H9 (cell line): ENCODE measurements at regions not wholly inside any gene's neighbourhood (a gene's known extent, or its start where the extent isn't known, plus 50 kb on each side); places are given as distances from the start of the nearest gene placed in this dataset.
"Not testable (repeated sequence)": the region's sequence is repeated elsewhere in the genome, so short reads cannot be mapped to it uniquely, and the experiment has no call there.

Source experiments
- DNase-seq: peaks from one replicate; pipeline ENCODE4 v3.0.0-alpha.2; 2017
- H2AFZ ChIP-seq: one replicate; pipeline ENCODE4 v1.6.1; 2013; ENCODE audit warnings: mild to moderate bottlenecking, low read length, control low read depth, moderate library complexity
- H2AK5ac ChIP-seq: 2 replicates; pipeline ENCODE4 v1.6.1; 2013; ENCODE audit warnings: low read length, control low read depth, mixed read lengths; ENCODE audit not compliant: insufficient read length
- H2BK120ac ChIP-seq: one replicate; pipeline ENCODE4 v1.6.1; 2013; ENCODE audit warnings: low read depth, mild to moderate bottlenecking, low read length, control low read depth, inconsistent platforms; ENCODE audit not compliant: poor library complexity, severe bottlenecking
- H2BK12ac ChIP-seq: 2 replicates; pipeline ENCODE4 v1.6.1; 2013; ENCODE audit warnings: low read length, control low read depth, mixed read lengths, low read depth; ENCODE audit not compliant: insufficient read length
- H2BK15ac ChIP-seq: 2 replicates; pipeline ENCODE4 v1.6.1; 2013; ENCODE audit warnings: low read depth, low read length, control low read depth
- H2BK20ac ChIP-seq: one replicate; pipeline ENCODE4 v1.6.1; 2013; ENCODE audit warnings: low read depth, mild to moderate bottlenecking, low read length, control low read depth, inconsistent platforms; ENCODE audit not compliant: poor library complexity, severe bottlenecking
- H2BK5ac ChIP-seq: 2 replicates; pipeline ENCODE4 v1.6.1; 2013; ENCODE audit warnings: low read length, control low read depth, mixed read lengths; ENCODE audit not compliant: insufficient read length
- H3K14ac ChIP-seq: 2 replicates; pipeline ENCODE4 v1.6.1; 2013; ENCODE audit warnings: low read length, control low read depth; ENCODE audit not compliant: insufficient read depth
- H3K18ac ChIP-seq: 2 replicates; pipeline ENCODE4 v1.6.1; 2013; ENCODE audit warnings: low read depth, mild to moderate bottlenecking, mixed read lengths, low read length, control low read depth; ENCODE audit not compliant: insufficient read length
- H3K23ac ChIP-seq: 2 replicates; pipeline ENCODE4 v1.6.1; 2013; ENCODE audit warnings: low read length, control low read depth, mixed read lengths, low read depth; ENCODE audit not compliant: insufficient read length
- H3K23me2 ChIP-seq: 2 replicates; pipeline ENCODE4 v1.6.1; 2013; ENCODE audit warnings: low read depth, mild to moderate bottlenecking, mixed read lengths, low read length, control low read depth; ENCODE audit not compliant: insufficient read length, poor library complexity, severe bottlenecking
- H3K27ac ChIP-seq: 2 replicates; pipeline ENCODE4 v1.5.1; 2013; ENCODE audit warnings: low read length, control low read depth, mixed read lengths, low read depth; ENCODE audit not compliant: insufficient read length
- H3K27me3 ChIP-seq: 2 replicates; pipeline ENCODE4 v1.6.1; 2013; ENCODE audit warnings: low read length, control low read depth, inconsistent platforms; ENCODE audit not compliant: insufficient read depth
- H3K4ac ChIP-seq: 2 replicates; pipeline ENCODE4 v1.6.1; 2013; ENCODE audit warnings: low read depth, mild to moderate bottlenecking, control low read depth, inconsistent platforms, low read length, moderate library complexity
- H3K4me1 ChIP-seq: 2 replicates; pipeline ENCODE4 v1.6.1; 2013; ENCODE audit warnings: low read length, control low read depth, inconsistent platforms; ENCODE audit not compliant: insufficient read depth
- H3K4me2 ChIP-seq: 2 replicates; pipeline ENCODE4 v1.6.1; 2013; ENCODE audit warnings: low read length, control low read depth, mixed read lengths; ENCODE audit not compliant: insufficient read length, insufficient read depth
- H3K56ac ChIP-seq: 2 replicates; pipeline ENCODE4 v1.6.1; 2013; ENCODE audit warnings: low read depth, mild to moderate bottlenecking, mixed read lengths, low read length, control low read depth; ENCODE audit not compliant: insufficient read length
- H3K79me1 ChIP-seq: 2 replicates; pipeline ENCODE4 v1.6.1; 2013; ENCODE audit warnings: low read depth, mild to moderate bottlenecking, moderate library complexity, low read length, control low read depth, inconsistent platforms; ENCODE audit not compliant: insufficient read depth, poor library complexity, severe bottlenecking
- H3K79me2 ChIP-seq: 2 replicates; pipeline ENCODE4 v1.6.1; 2013; ENCODE audit warnings: low read length, control low read depth, inconsistent platforms; ENCODE audit not compliant: insufficient read depth
- H3K9ac ChIP-seq: 2 replicates; pipeline ENCODE4 v1.6.1; 2013; ENCODE audit warnings: low read length, control low read depth, mixed read lengths; ENCODE audit not compliant: insufficient read length; ENCODE audit errors: extremely low read depth
- H3K9me3 ChIP-seq: one replicate; pipeline ENCODE4 v1.6.1; 2013; ENCODE audit warnings: low read depth, low read length, inconsistent platforms; ENCODE audit not compliant: control insufficient read depth
- H3T11ph ChIP-seq: one replicate; pipeline ENCODE4 v1.6.1; 2013; ENCODE audit warnings: mild to moderate bottlenecking, low read length, control low read depth, inconsistent platforms
- H4K20me1 ChIP-seq: one replicate; pipeline ENCODE4 v1.6.1; 2013; ENCODE audit not compliant: control insufficient read depth, insufficient read length, insufficient read depth
- H4K5ac ChIP-seq: 2 replicates; pipeline ENCODE4 v1.6.1; 2013; ENCODE audit warnings: low read depth, mild to moderate bottlenecking, mixed read lengths, low read length, control low read depth; ENCODE audit not compliant: insufficient read length
- H4K8ac ChIP-seq: replicated peaks from 2 replicates; pipeline ENCODE4 v1.6.1; 2013; ENCODE audit warnings: low read length, control low read depth, mixed read lengths, low read depth; ENCODE audit not compliant: insufficient read length
- H4K91ac ChIP-seq: 2 replicates; pipeline ENCODE4 v1.6.1; 2013; ENCODE audit warnings: low read depth, mild to moderate bottlenecking, moderate library complexity, mixed read lengths, low read length, control low read depth; ENCODE audit not compliant: insufficient read length
- H3K27ac Mint-ChIP-seq, 3 experiments: 2 replicates in 2 of 3; 3 replicates in 1 of 3; pipeline ENCODE4 v1.8.0; 2020 to 2021; ENCODE audit warnings: mixed read lengths in 3 of 3, mild to moderate bottlenecking in 1 of 3, moderate library complexity in 1 of 3
- H3K27me3 Mint-ChIP-seq: 2 replicates; pipeline ENCODE4 v1.8.0; 2021; ENCODE audit warnings: low read depth, mild to moderate bottlenecking, moderate library complexity, mixed read lengths
- H3K36me3 Mint-ChIP-seq, 3 experiments: 2 replicates in 2 of 3; 3 replicates in 1 of 3; pipeline ENCODE4 v1.8.0; 2020 to 2021; ENCODE audit warnings: low read depth in 3 of 3, mixed read lengths in 3 of 3; ENCODE audit not compliant: insufficient read depth in 1 of 3
- H3K4me1 Mint-ChIP-seq, 2 experiments: 2 replicates each; pipeline ENCODE4 v1.8.0; 2020; ENCODE audit warnings: mixed read lengths in 2 of 2
- H3K4me3 Mint-ChIP-seq, 2 experiments: 2 replicates in 1 of 2; 3 replicates in 1 of 2; pipeline ENCODE4 v1.8.0; 2020 to 2021; ENCODE audit warnings: mild to moderate bottlenecking in 2 of 2, mixed read lengths in 2 of 2, moderate library complexity in 1 of 2
- H3K9me3 Mint-ChIP-seq, 2 experiments: 2 replicates in 1 of 2; 3 replicates in 1 of 2; pipeline ENCODE4 v1.8.0; 2020; ENCODE audit warnings: mild to moderate bottlenecking in 2 of 2, mixed read lengths in 2 of 2, moderate library complexity in 1 of 2
- WGBS: extraction: QIAGEN DNeasy Blood & Tissue Kit; methylation state at CpG from one replicate; pipeline ENCODE4 v1.1.7; 2013; ENCODE audit warnings: missing lambda C conversion rate, low lambda C conversion rate, mixed read lengths; ENCODE audit not compliant: insufficient read length; ENCODE audit errors: extremely low coverage; 5-methylcytosine and 5-hydroxymethylcytosine counted together

GRCh38 chr3:124069706-124070105, 77.8 kb upstream of the ROPN1 start:
- not testable (repeated sequence) for H2BK5ac ChIP-seq, H3K27ac Mint-ChIP-seq, H3K23ac ChIP-seq, DNase-seq, H4K20me1 ChIP-seq, H4K5ac ChIP-seq, H3K4me1 Mint-ChIP-seq, H3K4me1 ChIP-seq, H3K27me3 ChIP-seq, H3K4me3 Mint-ChIP-seq, H3K14ac ChIP-seq, H3K27me3 Mint-ChIP-seq, H3K56ac ChIP-seq, H3K4me2 ChIP-seq, H3K9me3 ChIP-seq, H2BK15ac ChIP-seq, H2AFZ ChIP-seq, H3K18ac ChIP-seq, H4K8ac ChIP-seq, H3K9me3 Mint-ChIP-seq, H2AK5ac ChIP-seq, H3K36me3 Mint-ChIP-seq, H2BK120ac ChIP-seq, H3K23me2 ChIP-seq, H2BK12ac ChIP-seq, H3K79me2 ChIP-seq, H3T11ph ChIP-seq, H3K9ac ChIP-seq, H2BK20ac ChIP-seq, H3K27ac ChIP-seq, H3K4ac ChIP-seq, H3K79me1 ChIP-seq, H4K91ac ChIP-seq
- WGBS, result no CpG with 5 or more reads among the region's 2 CpGs

GRCh38 chr3:124075090-124075489, 83.2 kb upstream of the ROPN1 start:
- H2BK12ac ChIP-seq, H2BK5ac ChIP-seq, H3K18ac ChIP-seq, H3K79me2 ChIP-seq, H3K9me3 Mint-ChIP-seq, H4K8ac ChIP-seq, H3K4ac ChIP-seq, H3K14ac ChIP-seq, H3K4me2 ChIP-seq, H3K23ac ChIP-seq, H3K4me3 Mint-ChIP-seq, H3K9me3 ChIP-seq, H2AFZ ChIP-seq, H2AK5ac ChIP-seq, H2BK15ac ChIP-seq, H4K91ac ChIP-seq, H3K27me3 ChIP-seq, H4K5ac ChIP-seq, H2BK120ac ChIP-seq, H3K27ac ChIP-seq, H3K27me3 Mint-ChIP-seq, H3K9ac ChIP-seq, H3K27ac Mint-ChIP-seq, H3K4me1 ChIP-seq, H3T11ph ChIP-seq, H3K23me2 ChIP-seq, H3K36me3 Mint-ChIP-seq, H3K79me1 ChIP-seq, H3K56ac ChIP-seq, H4K20me1 ChIP-seq, H2BK20ac ChIP-seq, DNase-seq: not testable (repeated sequence)
- no CpG with 5 or more reads among the region's 3 CpGs for WGBS
- peaks cover 3 to 11% of the 10 kb centered on the region in 2 experiments; a peak in 3 of 4 replicates for H3K4me1 Mint-ChIP-seq
